Prostate gland (tissue), 1 donor: ENCODE measurements at regions not wholly inside any gene's neighbourhood (a gene's known extent, or its start where the extent isn't known, plus 50 kb on each side); places are given as distances from the start of the nearest gene placed in this dataset.

ENCODE experiments used
- POLR2A ChIP-seq: fragments of 450-650 bp; IDR thresholded peaks from one replicate; pipeline ENCODE4 v1.6.1; 2016; ENCODE audit warnings: antibody characterized with exemption, mild to moderate bottlenecking
- POLR2AphosphoS5 ChIP-seq: sonication (generic); formaldehyde crosslinking; IDR thresholded peaks from one replicate; pipeline ENCODE4 v1.6.1; 2017; ENCODE audit warnings: antibody characterized with exemption

GRCh38 chr5:96517295-96517694, 84.2 kb upstream of the PCSK1 start:
- no peak for TF ChIP-seq POLR2AphosphoS5
- TF ChIP-seq POLR2A = no peak
